ENCODE measurements at regions not wholly inside any gene's neighbourhood (a gene's known extent, or its start where the extent isn't known, plus 50 kb on each side); places are given as distances from the start of the nearest gene placed in this dataset.
"Not testable (repeated sequence)": the region's sequence is repeated elsewhere in the genome, so short reads cannot be mapped to it uniquely, and the experiment has no call there.

DNA sequence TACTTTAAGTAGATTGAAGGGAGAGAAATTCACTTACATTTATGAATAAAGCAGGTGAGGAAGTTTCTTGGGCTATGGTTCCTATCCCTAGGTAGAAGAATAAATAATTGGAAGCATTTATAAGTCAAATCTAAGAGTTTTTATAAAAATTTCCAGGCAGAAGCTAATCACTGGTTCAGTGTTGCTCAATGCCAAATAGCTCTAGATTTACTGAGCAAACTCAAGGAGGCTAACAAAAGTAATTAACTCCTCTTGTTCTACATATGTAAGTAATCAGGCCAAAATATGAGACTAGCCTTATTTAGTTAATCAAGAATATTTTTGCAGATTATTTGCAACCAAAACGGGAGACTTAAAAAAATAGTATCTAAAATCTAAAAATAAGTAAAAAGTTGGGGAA, 472.3 kb downstream of the PLK2 start:
- H3K27ac ChIP-seq = peak overlapping the region; percentile 34; the same call in 1 of the 2 replicates
- TF ChIP-seq, protein P1, sequence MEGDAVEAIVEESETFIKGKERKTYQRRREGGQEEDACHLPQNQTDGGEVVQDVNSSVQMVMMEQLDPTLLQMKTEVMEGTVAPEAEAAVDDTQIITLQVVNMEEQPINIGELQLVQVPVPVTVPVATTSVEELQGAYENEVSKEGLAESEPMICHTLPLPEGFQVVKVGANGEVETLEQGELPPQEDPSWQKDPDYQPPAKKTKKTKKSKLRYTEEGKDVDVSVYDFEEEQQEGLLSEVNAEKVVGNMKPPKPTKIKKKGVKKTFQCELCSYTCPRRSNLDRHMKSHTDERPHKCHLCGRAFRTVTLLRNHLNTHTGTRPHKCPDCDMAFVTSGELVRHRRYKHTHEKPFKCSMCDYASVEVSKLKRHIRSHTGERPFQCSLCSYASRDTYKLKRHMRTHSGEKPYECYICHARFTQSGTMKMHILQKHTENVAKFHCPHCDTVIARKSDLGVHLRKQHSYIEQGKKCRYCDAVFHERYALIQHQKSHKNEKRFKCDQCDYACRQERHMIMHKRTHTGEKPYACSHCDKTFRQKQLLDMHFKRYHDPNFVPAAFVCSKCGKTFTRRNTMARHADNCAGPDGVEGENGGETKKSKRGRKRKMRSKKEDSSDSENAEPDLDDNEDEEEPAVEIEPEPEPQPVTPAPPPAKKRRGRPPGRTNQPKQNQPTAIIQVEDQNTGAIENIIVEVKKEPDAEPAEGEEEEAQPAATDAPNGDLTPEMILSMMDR (conservative IDR thresholded peaks at IDR 0.05) = no peak

DNA sequence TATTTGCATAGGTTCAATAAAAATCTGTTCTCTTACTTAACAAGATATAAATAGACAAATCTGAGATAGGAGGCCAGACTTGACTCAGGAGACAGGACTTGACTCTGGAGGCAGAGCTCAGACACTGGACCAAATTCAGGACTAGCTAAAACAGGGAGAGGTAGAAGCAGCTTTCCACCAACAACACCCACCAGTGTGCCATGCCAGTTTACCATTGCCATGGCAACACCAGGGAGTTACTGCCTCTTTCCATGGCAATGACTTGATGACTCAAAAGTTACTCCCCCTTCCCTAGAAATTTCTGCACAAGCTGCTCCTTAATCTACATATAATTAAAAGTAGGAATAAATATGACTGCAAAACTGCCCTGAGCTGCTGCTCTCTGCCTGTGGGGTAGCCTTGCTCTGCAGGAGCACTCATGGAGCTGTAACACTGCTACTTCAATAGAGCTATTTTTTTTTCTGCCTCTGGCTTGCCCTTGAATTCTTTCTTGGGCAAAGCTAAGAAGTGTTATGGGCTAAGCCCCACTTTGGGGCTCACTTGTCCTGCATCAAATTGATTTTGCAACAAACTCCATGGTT, 473.0 kb downstream of the PLK2 start:
- TF ChIP-seq, protein P1 (conservative IDR thresholded peaks at IDR 0.05) = no peak
- peak overlapping the region; percentile 34; the same call in 1 of the 2 replicates for H3K27ac ChIP-seq

DNA sequence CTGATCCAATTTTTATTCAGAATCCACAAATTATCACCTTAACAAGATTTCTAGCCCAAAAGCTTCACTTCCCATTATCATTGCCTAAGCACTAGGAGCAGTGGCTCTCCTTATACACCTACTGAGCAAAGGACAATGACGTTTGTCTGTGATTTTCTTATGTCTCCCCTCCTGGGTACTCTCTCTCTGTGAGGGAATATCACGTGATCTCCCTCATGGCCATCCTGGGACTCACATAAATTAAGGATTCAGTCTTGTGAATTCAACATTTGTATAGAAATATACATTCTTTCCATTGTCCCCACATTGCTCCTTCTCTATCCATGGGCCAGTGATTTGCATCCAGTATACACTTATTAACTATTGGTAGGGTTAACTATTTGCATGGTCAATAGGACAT, 476.5 kb downstream of the PLK2 start:
- TF ChIP-seq, protein P1 (conservative IDR thresholded peaks at IDR 0.05) = no peak
- H3K27ac ChIP-seq = no peak overlapping the region

DNA sequence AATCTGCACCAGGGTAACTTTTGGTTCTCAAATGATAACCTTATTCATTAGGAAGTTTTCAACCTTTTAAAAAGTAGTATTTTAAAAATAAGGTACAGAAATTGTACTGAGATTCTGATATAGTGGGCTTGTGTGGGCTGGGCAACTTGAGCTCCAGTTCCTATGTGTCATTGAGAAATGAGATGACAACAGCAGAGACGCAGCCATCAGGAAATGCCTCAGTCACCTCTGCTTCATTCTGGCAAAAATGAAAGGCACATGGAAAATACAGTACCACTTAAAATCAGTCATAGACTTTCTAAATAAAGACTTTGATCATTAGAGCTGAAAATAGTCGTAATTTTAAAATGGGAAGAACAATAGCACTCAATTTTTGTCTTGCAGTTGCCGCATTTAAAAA, 480.2 kb downstream of the PLK2 start:
- no peak overlapping the region for H3K27ac ChIP-seq
- TF ChIP-seq, protein P1 (conservative IDR thresholded peaks at IDR 0.05) = no peak

DNA sequence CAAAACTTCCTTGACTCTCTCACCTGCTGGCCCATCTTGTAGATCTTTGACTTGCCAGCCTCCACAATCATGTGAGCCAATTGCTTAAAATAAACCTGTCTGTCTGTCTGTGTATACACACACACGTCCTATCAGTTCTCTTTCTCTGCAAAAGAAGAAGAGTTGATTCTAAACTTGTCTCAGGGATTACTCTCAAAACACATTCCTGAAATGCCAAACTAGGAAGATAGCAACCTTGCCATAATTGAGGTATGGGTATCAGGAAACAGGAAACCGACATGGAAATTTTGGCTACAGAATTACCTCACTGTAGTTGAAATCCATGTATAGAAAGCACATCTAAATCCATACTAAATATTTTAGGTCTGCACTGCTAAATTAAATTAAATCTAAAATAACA, 483.4 kb downstream of the PLK2 start:
- TF ChIP-seq, protein P1 (conservative IDR thresholded peaks at IDR 0.05) = no peak
- no peak overlapping the region for H3K27ac ChIP-seq

DNA sequence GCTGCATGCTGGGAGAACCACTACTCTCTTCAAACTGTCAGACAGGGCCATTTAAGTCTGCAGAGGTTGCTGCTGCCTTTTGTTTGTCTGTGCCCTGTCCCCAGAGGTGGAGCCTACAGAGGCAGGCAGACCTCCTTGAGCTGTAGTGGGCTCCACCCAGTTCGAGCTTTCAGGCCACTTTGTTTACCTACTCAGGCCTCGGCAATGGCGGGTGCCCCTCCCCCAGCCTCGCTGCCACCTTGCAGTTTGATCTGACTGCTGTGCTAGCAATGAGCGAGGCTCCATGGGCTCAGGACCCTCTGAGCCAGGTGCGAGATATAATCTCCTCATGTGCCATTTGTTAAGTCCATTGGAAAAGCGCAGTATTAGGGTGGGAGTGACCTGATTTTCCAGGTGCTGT, 487.8 kb downstream of the PLK2 start:
- not testable (repeated sequence) for H3K27ac ChIP-seq

DNA sequence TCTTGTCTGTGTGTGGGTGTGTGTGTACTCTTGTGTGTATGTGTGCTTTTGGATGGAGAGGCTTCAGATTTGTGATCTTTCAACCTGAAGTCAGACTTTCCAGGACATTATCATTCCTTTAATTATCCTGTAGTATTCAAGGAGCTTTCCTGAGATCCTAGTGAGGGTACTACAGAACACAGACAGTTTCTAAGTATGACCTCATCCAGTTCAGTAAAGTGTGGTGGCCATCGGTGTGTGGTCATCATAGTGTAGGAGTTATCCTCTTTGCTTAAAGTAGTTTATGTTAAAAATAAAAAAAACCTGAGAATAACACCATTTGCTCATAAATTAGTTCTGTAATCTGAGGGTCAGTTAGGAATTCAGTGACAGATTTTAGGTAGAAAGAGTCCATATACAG, 478.0 kb upstream of the ACTBL2 start:
- H3K27ac ChIP-seq = no peak overlapping the region
- TF ChIP-seq, protein P1 (conservative IDR thresholded peaks at IDR 0.05) = no peak

DNA sequence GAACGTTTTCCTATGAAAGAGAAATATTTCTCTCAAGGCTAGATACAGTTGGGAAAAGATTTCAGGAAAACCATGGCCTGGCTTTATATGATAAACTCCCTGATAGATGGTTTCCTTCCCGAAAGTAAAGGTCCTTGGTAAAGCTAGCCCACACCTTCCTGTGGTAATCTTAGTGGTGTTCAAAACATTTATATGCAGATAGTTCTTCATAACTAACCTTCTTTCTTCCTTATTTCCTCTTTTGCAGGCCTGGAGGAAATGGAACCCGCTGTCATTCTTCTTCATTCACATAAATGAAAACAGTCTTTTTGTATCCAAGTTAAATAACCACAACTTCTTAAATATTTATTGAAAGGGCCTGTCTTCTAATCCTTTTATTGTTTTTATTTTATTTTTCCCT, 474.0 kb upstream of the ACTBL2 start:
- H3K27ac ChIP-seq = no peak overlapping the region
- TF ChIP-seq, protein P1 (conservative IDR thresholded peaks at IDR 0.05) = no peak
